ENCODE measurements at regions not wholly inside any gene's neighbourhood (a gene's known extent, or its start where the extent isn't known, plus 50 kb on each side); places are given as distances from the start of the nearest gene placed in this dataset.

GRCh38 chr3:72436863-72437592, 411.2 kb downstream of the SHQ1 start:
- no peak overlapping the region for H4K91ac ChIP-seq (ENCODE audit: insufficient read length, low read depth, low read length)
- H3K4me1 Mint-ChIP-seq: peaks cover 11 to 24% of the 10 kb centered on the region in 2 experiments
- no peak overlapping the region for H3T11ph ChIP-seq (ENCODE audit: low read length)
- H2BK12ac ChIP-seq (ENCODE audit: insufficient read length, low read depth, low read length): no peak overlapping the region
- no CpG with 5 or more reads among the region's 7 CpGs for WGBS (ENCODE audit: extremely low coverage, insufficient read length, low lambda C conversion rate)
- H3K4me1 ChIP-seq (ENCODE audit: insufficient read depth, low read length): peaks cover 3% of the 10 kb centered on the region; the same call in 1 of the 2 replicates
- H3K4ac ChIP-seq (ENCODE audit: low read depth, low read length): no peak overlapping the region
- no peaks in the 10 kb centered on the region for H3K9me3 Mint-ChIP-seq
- no peak overlapping the region for H2BK5ac ChIP-seq (ENCODE audit: insufficient read length, low read length)
- H3K27me3 ChIP-seq (ENCODE audit: insufficient read depth, low read length): no peaks in the 10 kb centered on the region
- H3K9me3 ChIP-seq (ENCODE audit: control insufficient read depth, low read depth, low read length): no peaks in the 10 kb centered on the region
- peaks cover 5 to 16% (median 8%) of the 10 kb centered on the region in 3 experiments; a peak in 6 of 7 replicates for H3K36me3 Mint-ChIP-seq (ENCODE audit: insufficient read depth in 1 of 3, low read depth in 3 of 3)
- no peak overlapping the region for H3K27ac Mint-ChIP-seq
- H3K4me3 Mint-ChIP-seq: no peak overlapping the region
- no peak overlapping the region for H2AK5ac ChIP-seq (ENCODE audit: insufficient read length, low read length)
- H3K4me2 ChIP-seq (ENCODE audit: insufficient read depth, insufficient read length, low read length): no peak overlapping the region
- no peak overlapping the region for H2AFZ ChIP-seq (ENCODE audit: low read length)
- TF ChIP-seq CTCF (conservative IDR thresholded peaks at IDR 0.05): no peak
- no peaks in the 10 kb centered on the region for H3K23me2 ChIP-seq (ENCODE audit: insufficient read length, low read depth, low read length, poor library complexity, severe bottlenecking)
- no peak overlapping the region for H3K27ac ChIP-seq (ENCODE audit: insufficient read length, low read depth, low read length)
- H3K27me3 Mint-ChIP-seq (ENCODE audit: low read depth): no peaks in the 10 kb centered on the region
- no peak overlapping the region for H3K9ac ChIP-seq (ENCODE audit: extremely low read depth, insufficient read length, low read length)
- no peak overlapping the region for H4K8ac ChIP-seq (replicated peaks; ENCODE audit: insufficient read length, low read depth, low read length)
- no peak for DNase-seq
- H4K5ac ChIP-seq (ENCODE audit: insufficient read length, low read depth, low read length): no peak overlapping the region
- H2BK120ac ChIP-seq (ENCODE audit: low read depth, low read length, poor library complexity, severe bottlenecking): no peak overlapping the region
- no peak overlapping the region for H2BK20ac ChIP-seq (ENCODE audit: low read depth, low read length, poor library complexity, severe bottlenecking)
- peaks cover 73% of the 10 kb centered on the region; the same call in 1 of the 2 replicates for H3K79me2 ChIP-seq (ENCODE audit: insufficient read depth, low read length)
- no peak overlapping the region for H2BK15ac ChIP-seq (ENCODE audit: low read depth, low read length)
- no peak overlapping the region for H3K14ac ChIP-seq (ENCODE audit: insufficient read depth, low read length)
- no peak overlapping the region for H3K23ac ChIP-seq (ENCODE audit: insufficient read length, low read depth, low read length)
- no peak overlapping the region for H3K18ac ChIP-seq (ENCODE audit: insufficient read length, low read depth, low read length)
- no peak overlapping the region for H3K56ac ChIP-seq (ENCODE audit: insufficient read length, low read depth, low read length)
- H3K79me1 ChIP-seq (ENCODE audit: insufficient read depth, low read depth, low read length, poor library complexity, severe bottlenecking): peaks cover 6% of the 10 kb centered on the region
- H4K20me1 ChIP-seq (ENCODE audit: control insufficient read depth, insufficient read depth, insufficient read length): no peaks in the 10 kb centered on the region

Measured in H9 (cell line).